SU-DHL-6 (cell line): ENCODE measurements at regions not wholly inside any gene's neighbourhood (a gene's known extent, or its start where the extent isn't known, plus 50 kb on each side); places are given as distances from the start of the nearest gene placed in this dataset.

Experiments
- EZH2phosphoT487 ChIP-seq: fragments of 200-600 bp; sonication (generic), shearing (Covaris generic); conservative IDR thresholded peaks from 2 replicates; pipeline ENCODE4 v1.6.1; 2018; ENCODE audit warnings: mild to moderate bottlenecking, antibody characterized with exemption, low read length, moderate library complexity, mixed read lengths
- TF ChIP-seq, protein P1 (sequence below): fragments of 200-600 bp; sonication (generic); IDR thresholded peaks from one replicate; pipeline ENCODE4 v1.5.1; 2017; ENCODE audit warnings: antibody characterized with exemption, mild to moderate bottlenecking, low read length, moderate library complexity; ENCODE audit not compliant: insufficient read depth, poor library complexity, severe bottlenecking

DNA sequence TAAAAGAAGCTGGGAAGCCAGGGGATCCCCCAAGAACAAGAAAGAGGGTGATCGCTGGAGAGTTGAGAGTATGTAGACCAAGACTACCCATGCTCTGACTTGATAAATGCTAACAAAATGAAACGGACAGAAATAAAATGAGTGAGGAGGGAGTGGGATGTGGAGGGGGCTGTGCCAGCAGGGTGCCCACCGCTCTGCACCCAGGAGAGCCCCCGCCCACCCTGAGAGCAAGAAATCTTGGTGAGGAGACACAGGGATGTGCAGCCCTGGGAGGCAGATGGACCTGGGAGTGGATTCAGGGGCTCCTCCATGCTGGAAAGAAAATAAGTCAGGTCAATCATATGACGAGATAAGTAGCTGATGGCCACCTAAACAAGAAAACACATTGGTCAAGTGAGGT, 590.9 kb downstream of the AJAP1 start:
- TF ChIP-seq, protein P1, sequence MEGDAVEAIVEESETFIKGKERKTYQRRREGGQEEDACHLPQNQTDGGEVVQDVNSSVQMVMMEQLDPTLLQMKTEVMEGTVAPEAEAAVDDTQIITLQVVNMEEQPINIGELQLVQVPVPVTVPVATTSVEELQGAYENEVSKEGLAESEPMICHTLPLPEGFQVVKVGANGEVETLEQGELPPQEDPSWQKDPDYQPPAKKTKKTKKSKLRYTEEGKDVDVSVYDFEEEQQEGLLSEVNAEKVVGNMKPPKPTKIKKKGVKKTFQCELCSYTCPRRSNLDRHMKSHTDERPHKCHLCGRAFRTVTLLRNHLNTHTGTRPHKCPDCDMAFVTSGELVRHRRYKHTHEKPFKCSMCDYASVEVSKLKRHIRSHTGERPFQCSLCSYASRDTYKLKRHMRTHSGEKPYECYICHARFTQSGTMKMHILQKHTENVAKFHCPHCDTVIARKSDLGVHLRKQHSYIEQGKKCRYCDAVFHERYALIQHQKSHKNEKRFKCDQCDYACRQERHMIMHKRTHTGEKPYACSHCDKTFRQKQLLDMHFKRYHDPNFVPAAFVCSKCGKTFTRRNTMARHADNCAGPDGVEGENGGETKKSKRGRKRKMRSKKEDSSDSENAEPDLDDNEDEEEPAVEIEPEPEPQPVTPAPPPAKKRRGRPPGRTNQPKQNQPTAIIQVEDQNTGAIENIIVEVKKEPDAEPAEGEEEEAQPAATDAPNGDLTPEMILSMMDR = no peak
- TF ChIP-seq EZH2phosphoT487 = no peak
